AG04450 (cell line): ENCODE measurements at regions not wholly inside any gene's neighbourhood (a gene's known extent, or its start where the extent isn't known, plus 50 kb on each side); places are given as distances from the start of the nearest gene placed in this dataset.

ENCODE experiments used
- CTCF ChIA-PET: fragments of 300-600, 350-600 bp; formaldehyde crosslinking; extraction: SDS; loops from one replicate; lab custom pipeline; 2022; ENCODE audit warnings: antibody characterized with exemption, inconsistent platforms; lab: Charles Lee
- POLR2A ChIA-PET: fragments of 350-600 bp; formaldehyde crosslinking; extraction: SDS; loops from one replicate; lab custom pipeline; 2021; ENCODE audit warnings: antibody characterized with exemption, inconsistent platforms; lab: Yijun Ruan, JAX
- DNase-seq: peaks from one replicate; pipeline ENCODE4 v3.0.0-alpha.2; 2011; ENCODE audit warnings: low read depth, low spot score
- H3K27ac ChIP-seq: one replicate; pipeline ENCODE4 v1.5.1; 2012; ENCODE audit warnings: low read depth, low read length, control low read depth
- H3K27me3 ChIP-seq: one replicate; pipeline ENCODE4 v1.6.0; 2012; ENCODE audit warnings: low read length; ENCODE audit not compliant: control insufficient read depth, insufficient read depth
- H3K4me3 ChIP-seq: 2 replicates; pipeline ENCODE4 v1.5.1; 2011; ENCODE audit warnings: mild to moderate bottlenecking, low read depth, low read length, control low read depth
- H3K9me3 ChIP-seq: 2 replicates; pipeline ENCODE4 v1.5.1; 2012; ENCODE audit warnings: low read length; ENCODE audit not compliant: control insufficient read depth, insufficient read depth
- CTCF ChIP-seq: IDR thresholded peaks from 2 replicates; pipeline ENCODE4 v1.5.1; 2011; ENCODE audit warnings: low read depth, low read length, control low read depth, inconsistent platforms

DNA sequence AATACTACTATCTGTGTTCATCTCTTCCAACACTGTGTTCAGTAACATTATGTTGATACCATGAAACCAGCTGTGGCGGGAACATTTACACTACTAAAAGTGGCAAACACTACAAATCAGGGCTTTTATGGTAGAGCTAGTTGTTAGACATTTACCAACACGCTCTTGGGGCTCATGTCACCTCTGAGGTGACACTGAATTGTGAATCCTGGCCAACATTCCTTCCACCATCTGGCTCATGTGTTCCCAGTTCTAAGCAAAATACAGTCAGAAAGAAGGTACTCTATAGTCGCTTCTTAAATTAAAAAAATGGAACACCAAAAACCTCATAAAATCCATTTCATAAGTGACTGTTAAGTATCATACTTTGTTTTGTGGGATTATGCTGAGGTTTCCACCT, 436.6 kb downstream of the FUT8 start:
- CTCF ChIA-PET = no interaction called here

GRCh38 chr14:65849558-65849957, 437.0 kb downstream of the FUT8 start:
- Histone ChIP-seq H3K27me3 (no peaks in the 10 kb centered on the region), H3K4me3 (no peak overlapping the region), H3K27ac (no peak overlapping the region), H3K9me3 (no peaks in the 10 kb centered on the region; the same call in 1 of the 2 replicates)
- ChIA-PET CTCF (no interaction called here), POLR2A (no interaction called here)
- no peak for TF ChIP-seq CTCF
- DNase-seq = no peak

More for the DNA sequence above, 436.6 kb downstream of the FUT8 start:
- POLR2A ChIA-PET = no interaction called here
- no peak overlapping the region for H3K4me3 ChIP-seq
- no peaks in the 10 kb centered on the region for H3K27me3 ChIP-seq
- no peaks in the 10 kb centered on the region; the same call in 1 of the 2 replicates for H3K9me3 ChIP-seq
- no peak overlapping the region for H3K27ac ChIP-seq
- DNase-seq = no peak
- no peak for TF ChIP-seq CTCF

DNA sequence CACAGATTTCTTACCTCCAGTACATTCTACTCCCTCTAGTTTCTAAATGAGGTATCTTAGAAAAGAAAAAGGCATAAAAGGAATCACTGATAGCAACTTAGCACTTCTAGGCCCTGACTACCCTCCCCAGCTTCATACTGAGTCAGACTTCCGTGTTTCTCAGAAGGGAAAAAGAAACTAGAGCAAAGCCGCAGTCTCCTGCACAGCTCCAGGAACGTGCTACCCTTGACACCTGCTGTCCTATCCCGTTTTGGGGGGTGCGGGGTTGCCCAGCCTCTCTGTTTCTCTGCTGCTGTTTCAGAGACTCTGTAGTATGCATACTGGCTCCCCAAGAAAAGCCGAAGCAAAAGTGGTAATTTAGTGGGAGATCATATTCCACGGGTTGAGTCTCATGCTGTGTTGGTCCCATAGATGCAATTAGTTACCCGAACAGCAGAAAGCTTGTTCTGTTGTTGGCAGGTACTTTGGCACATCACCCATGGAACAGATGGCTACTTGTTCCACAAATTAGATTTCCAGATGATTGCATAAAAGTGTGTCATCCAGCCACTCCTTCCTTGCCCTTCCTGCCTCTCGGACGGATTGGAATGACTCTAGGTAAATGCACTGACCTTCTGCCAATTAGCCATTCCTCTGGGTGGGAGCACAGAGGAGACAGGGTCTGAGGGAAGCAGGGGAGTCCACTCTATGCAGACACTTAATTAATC, 438.1 kb downstream of the FUT8 start:
- no peak for TF ChIP-seq CTCF
- no peak overlapping the region for H3K4me3 ChIP-seq
- no peaks in the 10 kb centered on the region; the same call in 1 of the 2 replicates for H3K9me3 ChIP-seq
- DNase-seq = no peak
- H3K27me3 ChIP-seq = no peaks in the 10 kb centered on the region
- no peak overlapping the region for H3K27ac ChIP-seq
- ChIA-PET POLR2A (no interaction called here), CTCF (no interaction called here)

DNA sequence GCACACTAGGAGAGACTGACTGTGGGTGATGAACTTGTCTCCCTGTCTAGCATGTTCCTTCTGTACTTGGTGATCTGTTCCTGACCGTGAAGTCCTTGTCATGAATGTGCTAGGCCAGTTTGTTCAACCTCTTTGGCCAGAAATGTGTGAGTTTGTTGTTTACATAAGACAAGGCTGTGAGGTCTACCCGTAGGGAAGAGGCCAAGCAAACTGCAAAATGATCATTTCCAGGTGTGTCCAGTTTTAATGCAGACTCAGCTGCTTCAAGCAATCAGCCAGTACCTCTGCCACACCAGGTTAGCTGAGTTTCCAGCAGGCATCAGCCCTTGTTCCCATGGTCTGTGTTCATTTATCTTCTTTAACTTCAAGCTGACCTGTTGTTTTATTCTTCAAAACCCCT, 440.2 kb downstream of the FUT8 start:
- Histone ChIP-seq H3K27ac (no peak overlapping the region), H3K9me3 (no peaks in the 10 kb centered on the region; the same call in 1 of the 2 replicates), H3K27me3 (no peaks in the 10 kb centered on the region), H3K4me3 (no peak overlapping the region)
- CTCF ChIA-PET = interaction anchor here (1.9 kb wide), 1 partner anchor 28 kb away, joined by 6 read pairs; no protein-coding TSS in a partner anchor
- POLR2A ChIA-PET = interaction anchor here (0.5 kb wide), 1 partner anchor 653 kb away, joined by 4 read pairs; no protein-coding TSS in a partner anchor
- no peak for TF ChIP-seq CTCF
- DNase-seq = no peak

DNA sequence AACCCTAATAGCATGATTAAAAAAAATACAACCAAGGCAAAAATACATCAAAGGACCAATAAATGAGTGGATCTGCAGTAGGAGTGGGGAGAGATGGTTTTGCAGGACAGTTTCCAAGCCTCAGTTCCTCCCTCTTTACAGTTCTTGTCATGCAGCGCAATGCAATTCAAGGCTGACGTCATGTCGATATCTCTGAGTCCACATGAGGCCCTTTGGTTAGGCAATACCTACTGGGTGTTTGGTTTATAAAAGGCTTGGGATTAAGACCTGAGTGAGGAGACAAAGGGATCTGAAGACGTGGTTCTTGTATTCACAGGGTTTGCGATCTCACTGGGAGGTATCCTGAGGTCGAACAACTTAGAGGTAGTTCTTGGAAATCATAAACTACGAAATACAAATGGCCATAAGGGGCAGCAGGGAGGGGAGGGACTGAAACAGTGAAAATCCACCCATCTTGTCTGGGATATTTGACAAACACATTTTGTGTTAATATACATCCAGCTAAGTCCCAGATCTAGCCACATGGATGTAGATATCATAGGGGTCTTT, 441.0 kb downstream of the FUT8 start:
- ChIA-PET CTCF (interaction anchor here (1.0 to 1.9 kb wide), 2 partner anchors 21 to 29 kb away, joined by 3 to 6 read pairs; no protein-coding TSS in a partner anchor), POLR2A (no interaction called here)
- H3K9me3 ChIP-seq = no peaks in the 10 kb centered on the region; the same call in 1 of the 2 replicates
- no peak overlapping the region for H3K4me3 ChIP-seq
- no peak for TF ChIP-seq CTCF
- no peak overlapping the region for H3K27ac ChIP-seq
- DNase-seq = no peak
- H3K27me3 ChIP-seq = no peaks in the 10 kb centered on the region
